CD4-positive, alpha-beta T cell treated with Interferon gamma for 1 hour (primary cell): ENCODE measurements at regions not wholly inside any gene's neighbourhood (a gene's known extent, or its start where the extent isn't known, plus 50 kb on each side); places are given as distances from the start of the nearest gene placed in this dataset.

Experiments
- DNase-seq: peaks from one replicate; pipeline ENCODE4 v3.0.0-alpha.2; 2020

DNA sequence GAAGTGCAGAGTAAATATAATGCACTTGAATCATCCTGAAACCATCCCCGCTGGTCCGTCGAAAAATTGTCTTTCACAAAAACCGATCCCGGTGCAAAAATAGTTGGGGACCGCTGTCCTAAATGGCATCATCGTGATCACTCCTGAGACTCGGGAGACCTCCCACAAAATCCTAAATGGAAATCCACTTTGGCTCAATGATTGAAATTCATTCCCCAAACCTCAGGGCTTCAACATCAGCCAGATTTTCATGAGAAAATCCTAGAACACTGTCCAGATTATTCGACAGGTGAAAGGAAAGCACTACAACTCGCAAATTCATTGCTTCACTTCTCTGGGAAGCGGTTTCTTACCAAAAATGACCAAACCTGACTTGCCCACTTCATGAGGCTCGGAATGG lies 335.3 kb upstream of the ZNF507 start:
- DNase-seq = no peak

DNA sequence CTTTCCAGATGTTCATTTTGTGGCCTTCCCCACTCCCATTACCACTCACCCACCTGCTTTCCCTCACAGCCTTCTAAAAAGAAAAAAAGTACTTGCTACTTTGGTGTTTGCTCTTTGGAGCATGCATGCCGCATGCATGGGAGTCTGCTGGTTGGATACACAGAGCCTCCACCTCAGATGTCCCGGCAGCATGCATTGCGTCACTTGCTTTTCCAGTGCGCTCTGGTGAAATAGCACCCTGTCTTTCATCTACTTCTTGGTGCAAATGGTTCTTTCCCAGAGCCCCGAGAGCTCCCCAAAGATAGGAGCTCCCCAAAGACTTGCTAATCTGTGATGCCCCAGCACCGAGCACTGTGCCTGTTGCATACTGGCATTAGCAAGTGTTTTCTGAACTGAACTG lies 333.2 kb upstream of the ZNF507 start:
- DNase-seq = no peak

DNA sequence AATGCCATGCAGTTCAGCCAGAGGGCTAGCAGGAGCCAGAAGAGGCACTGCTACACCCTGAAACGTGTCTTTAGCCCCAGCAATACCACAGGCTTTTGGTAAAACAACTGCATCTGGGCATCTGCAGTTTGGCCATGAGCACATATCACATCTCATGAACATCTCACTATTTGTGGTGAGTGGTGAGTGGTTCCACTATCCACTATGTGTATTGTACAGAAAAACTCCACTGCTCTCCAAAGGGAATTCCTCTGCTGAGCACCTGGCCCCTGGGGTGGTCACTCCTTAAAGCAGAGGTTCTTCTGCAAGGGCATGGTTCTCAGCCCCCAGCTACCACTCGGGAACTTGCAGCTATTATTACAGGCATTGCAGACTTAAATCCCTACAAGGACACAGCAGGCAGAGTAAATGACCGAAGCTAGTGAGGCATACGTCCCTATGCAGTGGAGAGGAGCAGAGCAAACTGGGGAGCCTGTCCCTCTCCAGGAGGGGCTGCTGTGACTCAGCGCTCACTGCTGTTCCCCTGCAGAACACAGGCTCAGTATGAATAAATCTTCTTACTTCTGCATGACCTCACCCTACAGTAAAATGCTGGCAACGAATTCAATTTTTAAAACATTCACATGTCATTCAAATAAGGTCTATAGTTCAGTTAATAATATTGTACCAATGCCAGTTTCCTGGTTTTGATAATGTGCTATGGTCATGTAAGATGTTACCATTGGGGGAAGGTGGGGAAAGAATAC lies 332.4 kb upstream of the ZNF507 start:
- DNase-seq = no peak

DNA sequence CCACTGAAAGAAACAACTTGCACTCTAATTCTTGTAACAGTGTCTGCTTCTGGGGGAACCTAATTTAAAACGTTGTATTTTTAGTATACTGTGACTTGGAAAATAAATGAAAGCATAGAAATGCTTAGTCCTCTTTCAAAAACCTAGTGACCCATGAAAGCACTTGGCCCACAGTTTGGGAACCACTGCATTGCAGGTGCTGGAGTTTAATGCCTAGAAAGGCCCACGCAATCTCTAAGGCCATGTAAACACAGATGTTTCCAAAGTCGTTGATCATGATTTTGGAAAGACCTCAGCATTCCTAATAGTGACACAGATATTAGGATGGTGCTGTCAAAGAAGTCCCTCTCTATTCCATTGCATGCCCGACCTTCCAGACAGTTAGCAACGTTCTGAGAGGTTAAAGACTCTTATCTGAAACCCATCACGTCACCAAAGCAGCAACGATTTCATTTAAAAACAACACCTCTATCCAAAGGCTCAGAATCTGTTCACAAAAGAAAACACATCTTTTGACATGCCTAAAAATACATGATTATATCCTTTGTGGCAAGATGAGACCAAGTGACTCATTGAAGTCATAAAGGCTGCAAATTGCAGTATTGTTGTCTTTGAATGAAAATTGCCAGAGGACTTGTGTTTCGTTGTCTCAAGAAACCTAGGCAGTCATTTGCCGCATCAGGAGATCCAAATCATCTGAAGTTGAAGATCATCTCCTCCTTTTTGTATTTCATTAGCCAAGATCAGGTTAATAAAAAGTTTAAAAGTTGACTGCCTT lies 328.0 kb upstream of the ZNF507 start:
- DNase-seq = no peak

DNA sequence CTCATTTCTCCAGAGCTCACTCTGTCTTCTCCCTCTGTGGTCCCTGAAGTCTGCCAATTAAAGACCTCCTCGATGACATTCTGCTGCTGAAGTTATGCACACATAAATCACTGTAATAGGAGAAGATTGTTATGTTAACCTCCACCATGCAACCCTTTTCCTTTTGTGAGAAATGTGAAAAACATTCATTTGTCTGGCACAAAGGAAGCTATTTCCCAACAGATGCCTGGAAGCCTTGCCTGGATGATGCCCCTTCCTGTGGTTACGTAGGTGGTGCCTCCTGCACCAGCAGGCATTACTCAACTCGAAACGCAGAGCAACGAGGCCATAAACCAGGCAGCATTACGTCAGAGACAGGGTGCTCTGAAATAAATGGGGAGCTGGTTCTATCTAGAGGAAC lies 327.4 kb upstream of the ZNF507 start:
- DNase-seq = no peak

DNA sequence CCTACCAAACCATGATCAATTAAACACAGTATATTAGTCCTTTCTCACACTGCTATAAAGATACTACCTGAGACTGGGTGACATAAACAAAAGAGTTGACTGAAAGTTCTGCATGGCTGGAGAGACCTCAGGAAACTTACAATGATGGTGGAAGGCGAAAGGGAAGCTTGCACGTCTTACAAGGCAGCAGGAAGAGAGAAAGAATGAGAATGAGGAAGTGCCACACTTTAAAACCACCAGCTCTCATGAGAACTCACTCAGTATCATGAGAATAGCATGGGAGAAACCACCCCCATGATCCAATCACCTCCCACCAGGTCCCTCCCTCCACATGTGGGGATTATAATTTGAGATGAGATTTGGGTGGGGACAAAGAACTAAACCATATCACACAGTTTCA lies 324.9 kb upstream of the ZNF507 start:
- DNase-seq = no peak

DNA sequence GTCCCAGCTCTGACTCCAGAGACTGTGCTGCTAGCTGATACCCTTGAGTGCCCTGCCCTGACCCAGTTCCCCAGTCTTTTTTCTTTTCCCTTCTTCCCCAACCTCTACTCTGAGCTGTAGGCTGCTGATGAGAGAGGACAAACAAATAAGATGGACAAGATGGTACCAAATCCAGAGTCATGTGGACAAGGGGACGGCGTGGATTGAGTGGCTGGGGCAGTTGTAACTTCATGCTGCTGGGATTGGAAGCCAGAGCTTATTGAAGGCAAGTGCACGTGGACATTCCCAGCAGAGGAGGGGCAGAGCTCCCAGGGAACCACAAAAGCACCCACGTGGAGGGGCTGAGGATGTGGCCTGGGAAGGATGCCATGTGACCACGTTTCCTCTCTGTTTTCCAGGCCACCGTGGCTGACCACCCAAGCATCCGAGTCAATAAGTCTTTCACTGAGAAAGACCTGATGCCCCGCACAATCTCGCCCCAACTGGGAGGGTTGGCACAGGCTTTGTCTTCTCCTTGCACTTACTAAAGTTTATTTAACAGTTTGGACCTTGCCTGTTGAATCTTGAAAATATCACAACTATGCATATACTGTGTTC lies 323.3 kb upstream of the ZNF507 start:
- DNase-seq = no peak

DNA sequence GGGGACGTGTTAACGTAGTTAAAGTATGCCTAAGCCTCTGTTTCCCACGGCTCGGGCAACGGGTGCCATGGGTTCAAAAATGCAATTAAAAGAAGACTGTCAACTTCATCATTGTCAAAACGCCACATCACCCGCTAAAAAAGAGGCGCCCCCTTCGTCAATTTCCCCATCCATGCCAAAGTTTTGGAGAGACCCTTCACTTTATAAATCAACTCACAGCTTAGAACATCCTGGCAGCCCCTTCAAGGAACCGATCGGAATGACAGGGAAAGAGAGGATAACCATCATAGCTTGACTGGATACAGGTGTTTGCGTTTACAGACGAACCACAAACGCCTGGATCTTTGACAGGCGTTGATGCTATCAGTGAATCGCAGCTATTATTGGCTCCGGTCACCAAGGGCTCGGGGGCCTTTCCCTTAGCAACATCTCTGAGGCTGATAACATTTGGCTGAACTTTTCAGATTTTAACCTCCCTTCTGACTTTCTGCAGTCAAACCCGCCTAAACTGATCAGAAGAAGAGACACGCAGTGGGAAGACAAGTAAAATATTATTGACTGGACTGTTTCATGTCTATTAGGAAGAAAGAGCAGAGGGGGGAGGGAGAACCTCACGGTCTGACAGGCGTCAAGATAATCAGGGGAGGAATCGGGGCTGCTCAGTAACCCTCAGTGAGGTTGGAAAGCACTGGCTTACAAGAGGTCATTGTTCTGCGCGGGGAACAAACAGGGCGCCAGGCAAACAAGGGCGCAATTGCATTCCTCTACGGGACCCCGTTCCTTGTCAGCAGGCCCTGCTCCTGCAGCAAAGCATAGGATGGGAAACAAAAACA lies 322.5 kb upstream of the ZNF507 start:
- no peak for DNase-seq

DNA sequence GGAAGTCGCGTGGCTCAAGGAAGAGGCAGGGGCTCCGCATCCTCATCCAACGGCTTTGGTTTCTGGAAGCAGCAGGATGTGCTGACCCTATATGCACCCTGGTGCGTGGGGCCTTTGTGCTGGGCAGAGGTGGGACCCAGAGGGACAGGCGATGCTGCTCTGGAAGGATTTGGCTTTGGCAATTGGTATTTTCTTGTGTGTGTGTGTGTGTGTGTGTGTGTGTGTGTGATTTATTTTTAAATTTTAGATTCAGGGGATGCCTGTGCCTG lies 321.9 kb upstream of the ZNF507 start:
- no peak for DNase-seq

DNA sequence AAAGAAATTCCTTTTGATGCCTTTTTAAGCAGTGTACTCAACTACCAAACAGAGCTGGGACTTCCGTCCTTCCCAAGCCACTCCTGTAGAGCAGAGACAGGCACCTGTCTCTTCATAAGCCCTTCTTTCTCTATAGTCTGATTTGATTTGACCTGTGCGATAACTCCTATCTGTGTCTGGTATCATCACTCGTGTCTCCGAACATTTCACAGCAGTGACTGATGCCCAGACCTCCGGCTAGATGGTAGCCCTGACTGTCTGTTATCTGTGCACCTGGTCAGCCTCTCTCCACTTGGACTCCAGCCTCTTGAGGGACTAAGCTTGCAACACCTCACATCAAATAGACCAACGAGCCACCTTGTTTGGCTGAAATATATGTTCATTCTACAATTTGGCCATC lies 316.2 kb upstream of the ZNF507 start:
- no peak for DNase-seq

DNA sequence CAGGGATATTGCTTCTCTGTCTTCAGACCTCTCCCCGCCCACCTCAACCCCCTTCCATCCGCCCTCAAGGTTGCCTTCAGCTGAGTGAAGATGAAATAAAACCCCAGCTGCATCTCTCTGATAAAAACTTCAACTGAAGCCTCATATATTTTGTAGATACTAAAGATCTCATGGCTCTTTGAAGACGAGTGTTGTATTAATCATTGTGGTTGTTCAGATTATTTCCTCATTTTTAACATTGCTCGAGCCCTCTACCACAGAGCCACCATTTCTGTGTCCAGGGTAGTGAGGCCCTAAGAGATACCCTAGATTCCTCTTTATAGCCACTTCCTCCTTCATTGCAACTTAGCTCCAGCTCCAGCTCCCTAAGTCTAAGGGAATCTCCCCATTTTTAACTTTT lies 312.8 kb upstream of the ZNF507 start:
- no peak for DNase-seq

DNA sequence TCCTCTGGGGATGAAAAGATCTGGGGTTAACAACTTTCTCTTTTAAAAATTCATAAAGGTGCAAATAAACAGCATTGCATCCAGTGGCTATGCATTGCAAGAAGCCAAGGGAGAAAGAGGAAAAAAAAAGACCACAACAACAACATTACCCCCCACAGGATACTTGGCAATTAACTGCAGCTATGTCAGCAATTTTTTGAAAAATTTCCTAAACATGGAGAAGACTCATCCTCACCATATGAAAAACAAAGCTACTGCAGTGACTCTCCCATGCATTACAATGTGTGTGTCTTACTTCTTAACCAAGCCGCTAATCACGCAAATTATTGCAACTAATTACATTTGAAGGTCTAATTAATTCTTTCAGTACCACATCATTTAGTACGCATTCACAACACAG lies 309.8 kb upstream of the ZNF507 start:
- DNase-seq = no peak

DNA sequence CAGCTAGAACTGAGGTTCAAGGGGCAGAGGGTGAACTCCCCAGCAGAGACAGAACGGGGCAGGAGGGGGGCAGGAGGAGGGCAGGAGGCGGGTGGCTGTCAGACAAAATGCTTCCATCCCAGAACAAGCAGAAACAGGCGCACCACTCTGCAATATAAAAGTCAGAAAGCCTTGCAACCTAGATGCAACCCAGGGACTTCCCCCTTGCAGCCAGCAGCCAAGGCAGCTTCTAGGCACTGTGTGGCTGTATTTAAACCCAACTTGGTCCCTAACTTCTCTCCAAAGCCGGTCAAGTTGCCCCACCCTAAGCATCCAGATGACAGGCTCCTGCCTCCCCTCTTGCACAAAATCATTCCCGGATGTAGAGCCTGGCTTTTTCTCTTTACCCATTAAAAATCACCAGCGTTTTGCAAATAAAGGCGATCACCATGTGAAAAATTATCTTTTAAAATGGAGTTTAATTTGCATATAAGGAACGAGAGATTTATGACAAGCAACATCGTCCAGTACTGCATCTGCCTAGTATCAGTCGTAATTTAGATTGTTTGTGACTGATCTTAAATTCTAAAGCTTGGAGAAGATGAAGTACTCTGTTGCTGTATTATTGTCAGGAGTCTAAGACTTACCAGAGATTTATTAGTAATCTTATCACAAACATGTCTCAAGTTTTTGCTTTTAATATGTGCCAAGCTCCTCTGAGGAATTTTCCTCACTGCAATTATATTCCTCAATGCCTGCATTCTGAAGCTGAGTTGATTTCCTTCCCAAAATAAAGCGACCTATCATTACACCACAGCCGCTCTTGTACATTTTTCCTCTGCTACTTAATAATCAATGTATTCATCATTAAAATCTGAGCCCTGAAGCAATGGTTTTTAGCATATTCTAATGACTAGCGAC lies 307.1 kb upstream of the ZNF507 start:
- DNase-seq = no peak

DNA sequence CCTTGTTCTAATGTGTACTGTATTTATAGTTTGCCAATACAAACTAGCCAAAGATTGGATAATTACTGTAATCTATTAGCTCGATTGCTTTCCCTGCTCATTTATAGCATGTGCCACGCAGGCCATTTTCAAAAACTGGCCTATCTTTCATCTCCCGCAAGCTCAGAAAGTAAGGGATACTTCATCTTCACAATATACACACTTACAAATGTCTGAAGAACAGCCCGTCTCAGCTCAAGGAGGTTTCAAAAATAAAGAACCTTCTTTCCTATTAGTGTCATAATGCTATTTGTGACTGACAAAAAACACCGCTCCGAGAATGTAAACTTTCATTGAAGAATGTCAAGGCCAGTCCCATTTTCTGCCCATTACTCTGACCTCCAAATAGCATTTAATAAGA lies 306.4 kb upstream of the ZNF507 start:
- DNase-seq = no peak

DNA sequence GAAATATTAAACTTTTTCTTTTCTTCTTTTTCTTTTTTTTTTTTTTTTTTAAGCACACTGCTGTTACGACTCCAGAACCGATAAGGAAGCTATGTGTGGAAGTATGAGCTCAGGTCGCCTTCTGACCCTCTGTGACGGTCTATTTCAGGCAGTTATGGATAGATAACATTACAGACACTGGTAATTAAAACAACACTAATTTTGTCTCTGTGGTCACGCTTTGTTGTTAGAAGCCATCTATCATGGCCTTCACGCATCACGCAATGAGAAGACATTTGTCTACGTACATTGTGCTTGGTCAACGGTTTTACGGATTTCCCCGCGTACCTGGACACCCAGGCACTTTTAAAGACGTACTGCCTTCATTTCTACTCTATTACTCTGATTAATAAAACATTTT lies 306.0 kb upstream of the ZNF507 start:
- no peak for DNase-seq

DNA sequence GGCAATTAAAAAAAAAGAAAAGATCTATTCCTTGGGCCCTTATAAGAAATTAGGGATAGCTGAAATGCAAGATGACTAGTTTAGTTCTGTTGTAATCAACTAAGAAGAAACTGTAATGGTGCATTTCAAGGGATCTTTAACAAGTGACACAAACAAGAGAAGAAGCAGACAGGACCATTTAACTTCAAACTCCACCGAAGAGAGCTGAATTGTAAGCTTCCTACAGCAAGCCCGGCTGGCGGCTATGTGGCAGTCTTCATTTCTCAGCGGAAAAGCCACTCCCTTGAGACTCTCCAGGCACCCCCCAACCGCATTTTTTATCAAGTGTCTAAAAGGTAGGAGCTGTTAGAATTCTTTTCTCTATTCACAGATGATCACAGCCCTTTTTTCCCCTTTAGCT lies 305.2 kb upstream of the ZNF507 start:
- DNase-seq = no peak

DNA sequence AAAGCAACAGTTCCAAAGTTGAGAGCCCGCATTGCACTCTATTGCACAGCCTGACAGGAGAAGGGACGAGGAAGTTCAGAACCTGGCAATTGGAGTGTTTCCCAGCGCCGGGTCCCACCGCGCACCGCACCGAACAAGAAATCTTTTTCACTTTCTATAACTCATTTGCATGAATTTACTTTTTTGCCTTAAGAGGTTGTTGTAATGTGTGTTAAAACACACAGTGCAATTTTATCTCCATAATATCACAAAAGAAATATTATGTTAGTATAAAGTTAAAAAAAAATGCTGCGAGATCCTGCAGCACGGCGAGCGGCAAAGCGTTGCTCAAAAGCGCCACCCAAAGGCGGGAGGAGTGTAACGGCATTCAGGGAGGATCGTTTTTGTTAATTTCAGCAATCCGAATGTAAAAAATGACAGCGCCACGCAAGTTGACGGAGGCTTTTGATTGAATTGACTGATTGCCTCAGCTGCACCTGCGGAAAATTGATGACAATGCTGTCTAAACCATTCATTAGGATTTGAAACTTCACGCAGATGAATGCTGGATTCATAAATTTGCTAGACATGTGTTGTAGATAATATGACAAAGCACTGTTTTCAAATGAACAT lies 303.6 kb upstream of the ZNF507 start:
- DNase-seq = no peak

DNA sequence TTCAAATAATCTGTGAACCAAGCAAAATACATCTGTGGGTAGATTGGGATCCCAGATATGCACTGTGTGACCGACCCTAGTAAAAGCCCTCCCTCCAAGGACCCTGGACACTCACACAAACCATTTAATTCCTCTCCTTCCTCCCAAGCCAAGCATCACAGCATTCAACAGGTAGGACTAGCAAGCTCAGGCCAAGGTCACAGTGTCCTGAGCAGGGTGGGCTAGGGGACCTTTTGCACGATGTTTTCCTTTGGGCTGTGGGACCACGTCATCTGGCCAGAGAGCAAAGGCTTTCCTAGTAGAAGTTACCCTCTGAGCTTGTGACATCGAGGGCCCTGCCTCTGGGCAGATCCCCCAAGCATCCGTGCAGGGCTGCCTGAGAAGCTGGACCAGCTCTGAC lies 297.6 kb upstream of the ZNF507 start:
- no peak for DNase-seq

DNA sequence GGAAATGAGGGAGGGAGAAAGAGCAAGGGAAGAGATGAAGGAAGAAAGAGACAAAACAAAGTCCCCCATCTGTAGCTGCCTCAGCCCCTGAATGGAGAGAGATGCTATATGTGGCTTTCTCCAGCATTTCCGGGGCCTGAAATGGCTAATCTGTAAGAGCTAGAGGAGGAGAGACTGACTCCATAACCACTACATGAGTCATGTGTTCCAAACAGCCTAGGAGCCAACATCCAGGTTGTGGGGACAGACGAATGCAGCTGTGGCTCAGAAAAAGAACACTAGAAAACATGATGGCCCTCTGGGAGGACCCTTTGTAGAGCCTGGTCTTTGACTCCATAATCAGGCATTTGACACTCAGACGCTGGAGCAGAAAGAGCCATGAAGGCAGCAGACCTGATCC lies 292.0 kb upstream of the ZNF507 start:
- DNase-seq = no peak

DNA sequence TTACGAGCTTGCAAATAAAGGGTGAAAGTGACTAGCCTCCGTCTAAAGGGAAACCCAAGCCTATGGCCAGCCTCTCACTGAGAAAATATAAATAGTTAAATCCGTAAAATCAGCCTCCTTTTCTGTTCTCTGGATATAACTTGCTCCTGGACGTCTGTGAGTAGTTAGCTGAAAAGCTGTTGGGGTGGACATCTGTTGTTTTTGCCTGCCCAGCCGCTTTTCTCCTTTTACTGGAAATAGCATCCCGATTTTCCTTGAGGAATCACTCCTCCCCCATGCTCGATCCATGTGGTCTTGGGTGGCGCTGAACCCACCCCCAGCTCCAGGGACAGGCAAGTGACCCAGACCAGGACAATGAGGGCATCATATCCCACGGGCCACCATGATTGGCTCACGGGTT lies 291.5 kb upstream of the ZNF507 start:
- DNase-seq = no peak

DNA sequence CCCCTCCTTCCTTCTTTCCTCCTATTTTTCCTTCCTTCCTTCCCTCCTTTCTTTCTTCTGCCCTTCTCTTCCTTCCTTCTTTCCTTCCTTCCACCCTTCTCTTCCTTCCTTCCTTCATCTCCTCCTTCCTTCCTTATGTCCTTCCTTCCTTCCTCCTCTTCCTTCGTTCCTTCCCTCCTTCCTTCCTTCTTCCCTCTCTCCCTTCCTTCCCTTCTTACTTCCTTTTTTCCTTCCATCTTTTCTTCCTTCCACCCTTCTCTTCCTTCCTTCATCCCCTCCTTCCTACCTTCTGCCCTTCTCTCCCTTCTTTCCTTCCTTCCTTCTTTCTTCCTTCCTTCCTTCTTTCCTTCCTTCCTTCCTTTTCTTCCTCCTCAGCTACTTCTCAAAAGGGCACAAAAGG lies 287.3 kb upstream of the ZNF507 start:
- no peak for DNase-seq

DNA sequence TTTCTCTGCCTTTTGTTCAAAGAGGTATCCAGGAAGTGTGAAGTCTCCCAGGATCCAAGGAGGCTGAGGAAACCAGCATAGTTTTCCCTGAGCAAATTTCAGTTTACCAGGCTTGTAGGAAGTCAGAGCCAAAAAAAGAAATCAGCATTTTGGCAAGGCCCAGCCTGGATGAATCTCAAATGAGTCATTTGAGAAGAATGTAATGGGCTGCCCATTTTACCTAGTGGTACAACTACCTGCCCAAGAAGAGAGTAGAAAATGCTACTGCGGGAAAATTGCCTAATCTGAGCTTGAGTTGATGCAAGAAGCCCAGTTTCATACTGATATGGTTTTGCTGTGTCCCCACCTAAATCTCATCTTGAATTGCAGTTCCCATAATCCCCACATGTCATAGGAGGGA lies 284.1 kb upstream of the ZNF507 start:
- no peak for DNase-seq
